HG03060 (cell line): ENCODE measurements at regions not wholly inside any gene's neighbourhood (a gene's known extent, or its start where the extent isn't known, plus 50 kb on each side); places are given as distances from the start of the nearest gene placed in this dataset.

Experiments used
- ATAC-seq: cut with Tn5 transposase; IDR thresholded peaks from one replicate; pipeline ENCODE4 v1.9.1; 2021; ENCODE audit warnings: low read depth, moderate number of reproducible peaks; ENCODE audit not compliant: unreplicated experiment

DNA sequence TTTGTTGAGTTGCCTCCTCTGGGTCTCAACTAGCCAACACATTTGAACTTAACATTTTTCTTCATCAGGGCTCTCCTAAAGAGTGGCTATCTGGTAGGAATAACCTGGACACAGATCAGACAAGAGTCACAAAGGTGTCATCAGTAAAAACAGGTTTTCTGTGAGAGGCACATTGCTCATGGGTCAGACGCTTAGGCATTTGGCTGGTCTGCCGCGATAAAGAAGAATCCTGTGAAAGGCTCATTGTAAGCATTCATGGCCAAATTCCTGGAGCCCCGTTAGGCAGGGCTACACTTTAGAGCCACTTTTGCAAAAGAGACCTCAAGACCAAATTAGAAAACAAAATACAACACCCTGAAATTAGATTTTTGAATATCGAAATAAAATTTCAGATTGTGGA is 64.2 kb upstream of the PDE4B start:
- no peak for ATAC-seq

DNA sequence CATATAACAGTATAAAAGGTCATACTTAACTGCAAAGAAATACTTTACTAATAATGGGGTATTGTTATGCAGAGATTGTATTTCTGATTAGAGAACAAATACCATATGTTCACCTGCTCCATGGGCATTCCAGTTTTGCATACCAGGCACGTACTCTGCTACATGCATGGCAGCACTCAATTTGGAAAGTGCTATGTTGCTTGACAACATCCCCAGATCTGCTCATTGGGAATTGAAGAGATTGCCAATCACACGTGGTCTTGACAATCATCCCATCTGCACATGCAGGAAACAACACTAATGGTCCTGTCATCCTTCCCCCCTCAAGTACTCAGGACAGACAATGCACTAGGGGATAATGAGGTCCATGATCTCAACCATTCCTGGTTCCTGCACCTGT is 63.4 kb upstream of the PDE4B start:
- ATAC-seq = no peak

GRCh38 chr1:65734979-65735378 is 57.7 kb upstream of the PDE4B start:
- ATAC-seq = no peak

DNA sequence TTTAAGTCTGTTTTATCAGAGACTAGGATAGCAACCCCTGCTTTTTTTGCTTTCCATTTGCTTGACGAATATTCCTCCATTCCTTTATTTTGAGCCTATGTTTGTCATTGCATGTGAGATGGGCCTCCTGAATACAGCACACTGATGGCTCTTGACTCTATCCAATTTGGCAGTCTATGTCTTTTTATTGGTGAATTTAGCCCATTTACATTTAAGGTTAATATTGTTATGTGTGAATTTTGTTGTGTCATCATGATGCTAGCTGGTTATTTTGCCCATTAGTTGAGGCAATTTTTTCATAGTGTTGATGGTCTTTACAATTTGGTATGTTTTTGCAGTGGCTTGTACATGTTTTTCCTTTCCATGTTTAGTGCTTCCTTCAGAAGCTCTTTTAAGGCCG is 50.7 kb upstream of the PDE4B start:
- ATAC-seq = no peak
